ENCODE measurements at regions not wholly inside any gene's neighbourhood (a gene's known extent, or its start where the extent isn't known, plus 50 kb on each side); places are given as distances from the start of the nearest gene placed in this dataset.
A peak's percentile ranks its signal among the peaks of the same experiment; 100 is the strongest.

GRCh38 chr1:182735343-182735742 is 51.0 kb upstream of the RGS8 start:
- no peak for DNase-seq

- DNase-seq: peak; percentile 50
These were observed 50.0 kb upstream of the NPL start for GRCh38 chr1:182739545-182739944.

Measured in right forelimb (tissue), 1 donor.